ENCODE measurements at regions not wholly inside any gene's neighbourhood (a gene's known extent, or its start where the extent isn't known, plus 50 kb on each side); places are given as distances from the start of the nearest gene placed in this dataset.

- no peak for DNase-seq (ENCODE audit: low read depth)
Observed at GRCh38 chr13:33711436-33711835, 106.5 kb upstream of the RFC3 start.

GRCh38 chr13:33717775-33718174 is 100.2 kb upstream of the RFC3 start:
- DNase-seq (ENCODE audit: low read depth): peak; percentile 18

GRCh38 chr13:33721724-33722123 is 96.2 kb upstream of the RFC3 start:
- peak; percentile 50 for DNase-seq (ENCODE audit: low read depth)

- no peak for DNase-seq (ENCODE audit: low read depth)
Observed at GRCh38 chr13:33722216-33722915, 95.6 kb upstream of the RFC3 start.

- DNase-seq (ENCODE audit: low read depth): no peak
Observed at GRCh38 chr13:33723365-33723764, 94.6 kb upstream of the RFC3 start.

- DNase-seq (ENCODE audit: low read depth): peak; percentile 80
Observed at GRCh38 chr13:33723772-33724435, 94.0 kb upstream of the RFC3 start.

GRCh38 chr13:33725340-33725739 is 92.6 kb upstream of the RFC3 start:
- DNase-seq (ENCODE audit: low read depth): no peak

GRCh38 chr13:33727297-33728083 is 90.5 kb upstream of the RFC3 start:
- DNase-seq (ENCODE audit: low read depth): no peak

GRCh38 chr13:33728271-33729037 is 89.5 kb upstream of the RFC3 start:
- no peak for DNase-seq (ENCODE audit: low read depth)

- DNase-seq (ENCODE audit: low read depth): no peak
Observed at GRCh38 chr13:33730147-33730546, 87.8 kb upstream of the RFC3 start.

- no peak for DNase-seq (ENCODE audit: low read depth)
Observed at GRCh38 chr13:33730619-33731018, 87.3 kb upstream of the RFC3 start.

GRCh38 chr13:33735276-33735675 is 82.7 kb upstream of the RFC3 start:
- no peak for DNase-seq (ENCODE audit: low read depth)

GRCh38 chr13:33739254-33739653 is 78.7 kb upstream of the RFC3 start:
- DNase-seq (ENCODE audit: low read depth): no peak

GRCh38 chr13:33740134-33740538 is 77.8 kb upstream of the RFC3 start:
- DNase-seq (ENCODE audit: low read depth): peak; percentile 65

GRCh38 chr13:33742321-33742720 is 75.6 kb upstream of the RFC3 start:
- DNase-seq (ENCODE audit: low read depth): no peak

GRCh38 chr13:33743438-33744368 is 74.2 kb upstream of the RFC3 start:
- DNase-seq (ENCODE audit: low read depth): no peak

- peak; percentile 16 for DNase-seq (ENCODE audit: low read depth)
Observed at GRCh38 chr13:33744589-33745369, 73.2 kb upstream of the RFC3 start.

GRCh38 chr13:33745370-33746324 is 72.3 kb upstream of the RFC3 start:
- DNase-seq (ENCODE audit: low read depth): no peak

GRCh38 chr13:33746867-33747266 is 71.1 kb upstream of the RFC3 start:
- DNase-seq (ENCODE audit: low read depth): no peak
